ENCODE measurements at regions not wholly inside any gene's neighbourhood (a gene's known extent, or its start where the extent isn't known, plus 50 kb on each side); places are given as distances from the start of the nearest gene placed in this dataset.

GRCh38 chr1:232364654-232365382 is 265.1 kb downstream of the SIPA1L2 start:
- H3K4me3 ChIP-seq (ENCODE audit: low read depth, low read length) = no peak overlapping the region

GRCh38 chr1:232363008-232363407 is 266.9 kb downstream of the SIPA1L2 start:
- no peak for TF ChIP-seq CTCF (IDR thresholded peaks at IDR 0.05)
- no peaks in the 10 kb centered on the region for H3K36me3 ChIP-seq (ENCODE audit: control insufficient read depth, insufficient read depth, low read length)
- H3K79me2 ChIP-seq = no peaks in the 10 kb centered on the region
- H3K27me3 ChIP-seq (ENCODE audit: control insufficient read depth, insufficient read depth, low read length) = no peaks in the 10 kb centered on the region
- no peak overlapping the region for H3K4me2 ChIP-seq (ENCODE audit: low read length)
- no peak overlapping the region for H2AFZ ChIP-seq
- H3K9me3 ChIP-seq (ENCODE audit: control insufficient read depth, low read length) = no peaks in the 10 kb centered on the region
- H3K4me3 ChIP-seq (ENCODE audit: low read depth, low read length) = no peak overlapping the region
- no peak overlapping the region for H3K9ac ChIP-seq
- H3K27ac ChIP-seq = no peak overlapping the region
- H3K4me1 ChIP-seq = peaks cover 3% of the 10 kb centered on the region

More at GRCh38 chr1:232364654-232365382, 265.1 kb downstream of the SIPA1L2 start:
- Histone ChIP-seq H3K4me1 (peaks cover 3% of the 10 kb centered on the region), H3K9ac (no peak overlapping the region), H3K9me3 (ENCODE audit: control insufficient read depth, low read length) (no peaks in the 10 kb centered on the region), H2AFZ (no peak overlapping the region), H3K27ac (no peak overlapping the region), H3K27me3 (ENCODE audit: control insufficient read depth, insufficient read depth, low read length) (no peaks in the 10 kb centered on the region), H3K4me2 (ENCODE audit: low read length) (no peak overlapping the region), H3K36me3 (ENCODE audit: control insufficient read depth, insufficient read depth, low read length) (no peaks in the 10 kb centered on the region), H3K79me2 (no peaks in the 10 kb centered on the region)
- no peak for TF ChIP-seq CTCF (IDR thresholded peaks at IDR 0.05)

GRCh38 chr1:232357416-232357815 is 272.5 kb downstream of the SIPA1L2 start:
- Histone ChIP-seq H3K27me3 (ENCODE audit: control insufficient read depth, insufficient read depth, low read length) (no peaks in the 10 kb centered on the region), H3K36me3 (ENCODE audit: control insufficient read depth, insufficient read depth, low read length) (no peaks in the 10 kb centered on the region), H2AFZ (no peak overlapping the region), H3K79me2 (no peaks in the 10 kb centered on the region), H3K4me2 (ENCODE audit: low read length) (no peak overlapping the region), H3K4me3 (ENCODE audit: low read depth, low read length) (no peak overlapping the region), H3K9ac (no peak overlapping the region), H3K27ac (no peak overlapping the region), H3K9me3 (ENCODE audit: control insufficient read depth, low read length) (no peaks in the 10 kb centered on the region), H3K4me1 (no peaks in the 10 kb centered on the region)
- TF ChIP-seq CTCF (IDR thresholded peaks at IDR 0.05) = no peak

DNA sequence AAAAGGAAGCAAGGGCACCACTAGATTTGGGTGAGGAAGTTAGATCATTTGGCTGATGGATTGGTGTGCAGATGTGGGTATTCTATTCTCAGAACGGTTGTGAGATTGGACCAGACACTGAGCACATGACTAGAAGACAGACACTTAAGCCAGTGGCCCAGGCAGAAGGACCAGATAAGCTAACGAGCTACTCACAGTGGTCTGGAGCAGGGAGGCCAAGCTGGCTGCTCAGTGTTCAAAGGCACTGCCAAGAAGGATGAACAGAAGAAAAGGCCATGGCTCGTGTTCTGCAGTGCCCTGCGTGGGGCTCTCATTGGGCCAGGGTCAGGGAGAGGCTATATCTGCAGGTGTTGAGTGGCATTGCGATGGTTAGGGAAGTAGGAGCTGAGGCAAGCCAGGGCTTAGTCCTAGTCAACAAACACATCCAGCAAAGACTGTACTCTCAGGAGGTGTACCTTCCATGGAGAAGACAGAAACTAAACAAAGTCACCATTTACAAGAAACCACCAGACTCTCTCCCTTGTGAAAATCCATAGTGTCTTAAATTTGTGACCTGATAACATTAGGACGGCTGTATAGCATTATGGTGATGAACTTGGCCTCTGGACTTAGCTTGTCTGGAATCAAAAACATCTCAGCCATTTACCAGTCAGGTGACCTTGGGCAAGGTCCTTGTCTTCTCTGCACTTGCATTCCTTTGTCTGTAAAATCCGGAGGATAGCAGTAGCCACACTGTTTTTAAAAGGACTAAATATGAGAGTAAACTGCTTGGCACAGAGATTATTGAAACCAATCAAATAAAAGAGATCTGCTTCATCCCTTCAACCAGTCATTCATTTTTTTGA is 274.5 kb downstream of the SIPA1L2 start:
- Histone ChIP-seq H3K27ac (no peak overlapping the region), H3K79me2 (no peaks in the 10 kb centered on the region), H3K27me3 (ENCODE audit: control insufficient read depth, insufficient read depth, low read length) (no peaks in the 10 kb centered on the region)

More for the DNA sequence above, 274.5 kb downstream of the SIPA1L2 start:
- no peak overlapping the region for H3K9ac ChIP-seq
- no peaks in the 10 kb centered on the region for H3K9me3 ChIP-seq (ENCODE audit: control insufficient read depth, low read length)
- no peaks in the 10 kb centered on the region for H3K36me3 ChIP-seq (ENCODE audit: control insufficient read depth, insufficient read depth, low read length)
- H3K4me3 ChIP-seq (ENCODE audit: low read depth, low read length) = no peak overlapping the region
- no peak overlapping the region for H2AFZ ChIP-seq
- no peak for TF ChIP-seq CTCF (IDR thresholded peaks at IDR 0.05)
- no peak overlapping the region for H3K4me2 ChIP-seq (ENCODE audit: low read length)
- H3K4me1 ChIP-seq = no peaks in the 10 kb centered on the region
